Endodermal cell (in vitro differentiated cells): ENCODE measurements at regions not wholly inside any gene's neighbourhood (a gene's known extent, or its start where the extent isn't known, plus 50 kb on each side); places are given as distances from the start of the nearest gene placed in this dataset.
A peak's percentile ranks its signal among the peaks of the same experiment; 100 is the strongest.

Experiments
- DNase-seq: peaks from one replicate; pipeline ENCODE4 v3.0.0-alpha.2; 2017
- H3K27ac ChIP-seq: 2 replicates; pipeline ENCODE4 v1.5.1; 2013; ENCODE audit warnings: mild to moderate bottlenecking, low read depth, low read length, moderate library complexity
- H3K27me3 ChIP-seq: 2 replicates; pipeline ENCODE4 v1.6.1; 2013; ENCODE audit warnings: mild to moderate bottlenecking, low read length, moderate library complexity; ENCODE audit not compliant: insufficient read depth, control insufficient read depth, poor library complexity, severe bottlenecking
- H3K36me3 ChIP-seq: 2 replicates; pipeline ENCODE4 v1.7.0; 2013; ENCODE audit warnings: mild to moderate bottlenecking, low read length, moderate library complexity; ENCODE audit not compliant: control insufficient read depth, insufficient read depth
- H3K4me1 ChIP-seq: one replicate; pipeline ENCODE4 v1.7.0; 2013; ENCODE audit warnings: low read length; ENCODE audit not compliant: control insufficient read depth, insufficient read depth
- H3K4me3 ChIP-seq: 2 replicates; pipeline ENCODE4 v1.5.1; 2013; ENCODE audit warnings: mild to moderate bottlenecking, low read length, moderate library complexity
- H3K9ac ChIP-seq: 2 replicates; pipeline ENCODE4 v1.6.1; 2013; ENCODE audit warnings: mild to moderate bottlenecking, low read length, moderate library complexity; ENCODE audit not compliant: poor library complexity, severe bottlenecking; ENCODE audit errors: extremely low read depth
- H3K9me3 ChIP-seq: 2 replicates; pipeline ENCODE4 v1.6.1; 2013; ENCODE audit warnings: mild to moderate bottlenecking, low read length, moderate library complexity; ENCODE audit not compliant: control insufficient read depth
- H3K27ac Mint-ChIP-seq: 2 replicates; pipeline ENCODE4 v1.8.0; 2020; ENCODE audit warnings: mixed read lengths
- H3K27me3 Mint-ChIP-seq: 2 replicates; pipeline ENCODE4 v1.8.0; 2021; ENCODE audit warnings: mild to moderate bottlenecking, mixed read lengths; ENCODE audit not compliant: insufficient read depth
- H3K36me3 Mint-ChIP-seq: 2 replicates; pipeline ENCODE4 v1.8.0; 2020; ENCODE audit warnings: low read depth, mixed read lengths
- H3K4me1 Mint-ChIP-seq: 2 replicates; pipeline ENCODE4 v1.8.0; 2020; ENCODE audit warnings: mixed read lengths
- H3K4me3 Mint-ChIP-seq: 2 replicates; pipeline ENCODE4 v1.8.0; 2020; ENCODE audit warnings: mild to moderate bottlenecking, moderate library complexity, mixed read lengths
- H3K9me3 Mint-ChIP-seq: 2 replicates; pipeline ENCODE4 v1.8.0; 2020; ENCODE audit warnings: mild to moderate bottlenecking, mixed read lengths
- CTCF ChIP-seq: fragments of 200-600 bp; sonication (generic); conservative IDR thresholded peaks from 2 replicates; pipeline ENCODE4 v1.5.0; 2021; ENCODE audit warnings: antibody characterized with exemption, mild to moderate bottlenecking
- WGBS, 2 experiments: methylation state at CpG; one replicate each; pipeline versions ENCODE4 v1.1.5 to v1.1.7; 2013; ENCODE audit warnings: missing lambda C conversion rate in 2 of 2, mixed read lengths in 1 of 2; ENCODE audit not compliant: insufficient coverage in 1 of 2, insufficient read length in 1 of 2; 5-methylcytosine and 5-hydroxymethylcytosine counted together

DNA sequence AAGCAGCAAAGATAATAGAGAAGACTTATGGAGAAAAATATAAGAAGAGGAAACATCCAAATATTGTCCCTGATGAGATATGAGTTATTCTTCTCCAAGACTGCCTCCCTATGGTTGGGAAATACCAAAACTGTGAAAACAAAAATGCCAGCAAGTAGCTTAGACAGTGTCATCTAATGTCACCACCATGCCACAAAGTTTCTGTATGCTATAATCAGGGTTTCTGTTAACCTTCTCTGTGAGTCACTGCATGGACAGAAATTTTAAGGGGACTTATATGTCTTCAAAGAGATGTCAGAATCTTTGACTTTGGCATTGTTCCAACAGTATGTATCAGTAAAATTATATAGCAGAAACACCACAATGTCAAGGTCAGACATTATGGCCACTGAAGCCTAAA lies 222.6 kb downstream of the KDM5D start:
- Mint-ChIP-seq H3K4me3 (no peak overlapping the region), H3K9me3 (no peaks in the 10 kb centered on the region), H3K27me3 (no peaks in the 10 kb centered on the region), H3K27ac (no peak overlapping the region), H3K4me1 (no peaks in the 10 kb centered on the region), H3K36me3 (no peaks in the 10 kb centered on the region)
- DNase-seq: no peak
- no peak for TF ChIP-seq CTCF
- H3K27ac ChIP-seq: no peak overlapping the region
- H3K36me3 ChIP-seq: no peaks in the 10 kb centered on the region
- no peaks in the 10 kb centered on the region for H3K27me3 ChIP-seq
- H3K4me1 ChIP-seq: no peaks in the 10 kb centered on the region
- no peak overlapping the region for H3K4me3 ChIP-seq
- no peak overlapping the region for H3K9ac ChIP-seq
- no peaks in the 10 kb centered on the region for H3K9me3 ChIP-seq

- 32 to 50% methylated on average over 1 to 14 of the region's 15 CpGs for WGBS, 2 experiments
- no peak overlapping the region for H3K4me3 Mint-ChIP-seq
These were observed 241.5 kb downstream of the KDM5D start for GRCh38 chrY:19503092-19503449.

DNA sequence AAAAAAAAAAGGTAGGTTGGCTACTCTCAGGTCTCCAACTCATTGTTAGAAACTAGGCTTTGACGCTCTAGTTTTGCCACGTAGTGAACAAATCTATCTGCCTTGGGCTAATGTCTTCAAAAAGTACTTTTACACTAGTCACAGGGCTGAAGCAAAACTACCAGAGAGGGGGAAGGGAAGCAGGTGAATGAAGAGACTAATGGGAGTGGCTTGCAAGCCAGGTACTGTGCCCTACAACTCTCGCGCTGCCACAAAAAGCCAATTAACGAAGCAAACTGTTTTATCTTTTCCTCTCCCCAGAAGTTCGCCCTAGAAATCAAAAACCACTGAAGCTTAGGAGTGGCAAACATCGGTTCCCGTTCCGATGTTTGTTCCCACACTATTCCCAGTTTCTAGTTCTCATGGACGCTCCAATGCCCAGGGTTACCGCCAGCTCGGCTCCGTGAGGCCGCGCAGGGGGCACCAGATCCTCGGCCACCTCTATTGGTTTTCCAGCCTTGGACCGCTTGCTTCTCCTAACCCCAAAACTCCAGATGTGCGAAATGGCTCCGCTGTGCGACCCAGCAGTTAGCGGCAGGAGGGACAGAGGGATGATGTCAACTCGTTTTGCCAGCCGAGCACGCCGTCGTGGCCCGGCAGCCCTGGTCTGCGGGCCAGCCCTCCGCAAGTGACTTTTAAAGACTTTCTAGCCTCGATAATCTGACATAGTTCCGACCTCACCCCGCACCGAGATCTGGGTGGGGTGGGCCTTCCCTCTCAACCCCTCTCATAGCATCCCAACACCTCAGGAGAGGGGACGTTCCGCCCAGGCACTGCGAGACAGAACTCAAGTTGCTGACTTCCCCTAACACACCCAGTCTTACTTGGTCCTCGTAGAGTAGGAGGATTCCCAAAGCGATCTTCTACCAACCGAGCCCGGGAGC lies 242.1 kb downstream of the KDM5D start:
- Histone ChIP-seq H3K27me3 (no peaks in the 10 kb centered on the region), H3K27ac (no peak overlapping the region), H3K36me3 (no peaks in the 10 kb centered on the region), H3K9me3 (no peaks in the 10 kb centered on the region), H3K9ac (no peak overlapping the region), H3K4me3 (peak overlapping the region; percentile 72), H3K4me1 (no peaks in the 10 kb centered on the region)
- Mint-ChIP-seq H3K27me3 (no peaks in the 10 kb centered on the region), H3K4me3 (no peak overlapping the region), H3K36me3 (no peaks in the 10 kb centered on the region), H3K9me3 (no peaks in the 10 kb centered on the region), H3K27ac (no peak overlapping the region), H3K4me1 (no peaks in the 10 kb centered on the region)
- no peak for DNase-seq
- no peak for TF ChIP-seq CTCF
- 33 to 80% methylated on average over 1 to 40 of the region's 40 CpGs for WGBS, 2 experiments

More at GRCh38 chrY:19503092-19503449, 241.5 kb downstream of the KDM5D start:
- no peaks in the 10 kb centered on the region for H3K27me3 Mint-ChIP-seq
- H3K9me3 Mint-ChIP-seq: no peaks in the 10 kb centered on the region
- H3K9ac ChIP-seq: no peak overlapping the region
- H3K9me3 ChIP-seq: no peaks in the 10 kb centered on the region
- no peaks in the 10 kb centered on the region for H3K4me1 ChIP-seq
- H3K36me3 ChIP-seq: no peaks in the 10 kb centered on the region
- H3K27ac Mint-ChIP-seq: no peak overlapping the region
- H3K4me3 ChIP-seq: peak overlapping the region; percentile 72
- TF ChIP-seq CTCF: no peak
- H3K4me1 Mint-ChIP-seq: no peaks in the 10 kb centered on the region
- no peak for DNase-seq
- H3K27ac ChIP-seq: no peak overlapping the region
- no peaks in the 10 kb centered on the region for H3K36me3 Mint-ChIP-seq
- H3K27me3 ChIP-seq: no peaks in the 10 kb centered on the region
